HG03354 (cell line): ENCODE measurements at regions not wholly inside any gene's neighbourhood (a gene's known extent, or its start where the extent isn't known, plus 50 kb on each side); places are given as distances from the start of the nearest gene placed in this dataset.

Experiments used
- ATAC-seq: cut with Tn5 transposase; IDR thresholded peaks from one replicate; pipeline ENCODE4 v1.9.1; 2021; ENCODE audit warnings: mild to moderate bottlenecking; ENCODE audit not compliant: unreplicated experiment, poor library complexity, severe bottlenecking

DNA sequence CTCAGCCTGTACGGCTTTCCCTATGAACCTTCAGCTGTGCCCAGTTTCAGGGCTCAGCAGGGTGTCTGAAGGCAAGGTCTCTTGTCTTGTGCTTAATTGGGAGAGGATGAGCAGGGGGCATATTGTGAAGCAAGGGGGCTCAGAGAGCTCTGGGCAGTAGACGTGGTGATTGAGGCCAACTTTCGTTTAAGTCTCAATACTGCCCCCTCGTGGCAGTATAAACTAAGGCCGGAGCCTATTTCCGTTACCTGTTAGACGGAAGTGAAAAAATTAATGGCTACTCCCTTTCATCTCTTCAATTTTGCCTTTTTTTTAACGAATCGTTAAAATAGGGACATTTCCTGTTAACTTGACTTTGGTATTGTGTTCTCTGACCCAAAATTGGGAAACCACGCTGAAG lies 193.4 kb downstream of the TDRD15 start:
- peak; percentile 82 for ATAC-seq

DNA sequence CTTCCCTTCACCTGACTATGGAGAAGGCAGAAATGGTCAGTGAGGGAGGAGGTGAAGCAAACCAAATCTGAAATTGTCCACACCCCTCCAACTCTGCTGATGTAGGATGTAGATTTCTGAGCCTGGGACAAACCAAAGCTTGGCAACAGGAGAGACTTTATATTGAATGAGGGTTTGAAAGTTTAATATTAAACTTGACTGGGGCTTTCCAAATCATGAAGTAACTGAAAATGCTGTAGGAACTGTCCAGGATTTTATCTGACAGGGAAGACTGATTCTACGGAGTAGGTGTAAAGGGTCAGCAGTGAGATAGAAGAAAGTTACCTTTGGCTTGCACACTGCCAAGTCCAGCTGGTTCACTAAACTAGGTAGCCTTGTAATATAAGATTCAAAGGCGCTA lies 194.5 kb downstream of the TDRD15 start:
- ATAC-seq, result no peak

DNA sequence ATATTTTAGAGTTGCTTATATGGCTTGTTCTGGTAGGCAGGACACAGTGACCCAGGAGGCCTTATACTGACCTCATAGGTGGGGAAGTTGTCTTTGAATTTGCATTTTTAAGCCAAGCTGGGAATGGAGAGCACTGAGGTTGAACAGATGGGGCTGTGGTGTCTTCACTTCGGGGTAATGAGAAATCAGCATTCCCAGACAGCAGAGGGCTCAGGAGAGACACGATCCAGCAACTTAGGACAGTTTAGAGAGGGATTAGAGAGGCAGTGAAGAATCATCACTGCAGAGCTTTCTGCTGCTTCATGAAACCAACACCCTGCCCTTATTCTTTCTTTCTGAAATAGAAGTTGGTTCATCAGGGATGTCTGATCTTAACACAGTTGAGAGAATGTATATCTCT lies 202.4 kb downstream of the TDRD15 start:
- no peak for ATAC-seq

DNA sequence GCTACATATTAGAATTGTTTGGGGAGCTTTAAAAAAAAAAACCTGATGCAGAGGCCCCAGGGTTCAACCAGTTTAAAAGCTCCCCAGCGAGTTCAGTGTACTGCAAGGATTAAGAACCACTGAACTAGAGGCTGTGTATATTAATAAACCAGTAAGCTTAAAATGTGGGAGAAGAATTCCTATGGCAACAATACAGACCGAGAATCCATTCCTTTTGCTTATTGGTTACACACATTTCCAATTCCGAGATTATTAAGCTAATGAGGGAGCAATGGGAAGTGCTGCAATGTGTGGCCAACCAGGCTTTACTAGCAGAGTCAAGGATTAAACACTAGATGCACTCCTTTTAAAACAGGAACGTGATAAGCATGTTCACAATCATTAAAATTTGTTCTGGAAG lies 204.4 kb downstream of the TDRD15 start:
- no peak for ATAC-seq

DNA sequence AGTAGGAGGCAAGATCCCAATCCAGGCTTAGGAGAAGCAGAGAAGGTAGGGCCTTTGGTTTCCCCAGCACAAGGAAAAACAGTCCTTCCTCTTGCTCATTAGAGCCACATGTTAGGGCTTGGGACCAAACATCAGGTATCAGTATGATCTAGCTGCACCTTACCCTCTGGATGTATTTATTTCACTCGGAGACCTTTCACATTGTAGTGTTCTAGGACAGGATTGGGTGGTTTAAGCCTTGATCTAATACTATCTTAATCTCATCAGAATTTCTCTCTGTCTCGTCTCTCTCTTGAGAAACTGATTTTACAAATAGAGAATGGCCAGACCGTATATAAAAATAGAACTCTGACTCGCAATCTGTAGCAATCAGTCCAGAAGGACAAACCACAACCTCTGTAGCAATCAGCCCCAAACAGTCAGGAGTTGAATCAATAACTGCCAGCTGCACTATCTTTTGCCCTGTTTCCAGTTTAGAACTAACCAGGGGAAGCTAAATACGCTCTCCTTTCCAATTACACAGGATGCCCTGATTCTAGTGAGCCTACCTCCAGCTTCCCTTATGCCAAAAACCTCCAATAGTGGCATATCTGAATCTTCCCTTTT lies 207.1 kb downstream of the TDRD15 start:
- no peak for ATAC-seq

DNA sequence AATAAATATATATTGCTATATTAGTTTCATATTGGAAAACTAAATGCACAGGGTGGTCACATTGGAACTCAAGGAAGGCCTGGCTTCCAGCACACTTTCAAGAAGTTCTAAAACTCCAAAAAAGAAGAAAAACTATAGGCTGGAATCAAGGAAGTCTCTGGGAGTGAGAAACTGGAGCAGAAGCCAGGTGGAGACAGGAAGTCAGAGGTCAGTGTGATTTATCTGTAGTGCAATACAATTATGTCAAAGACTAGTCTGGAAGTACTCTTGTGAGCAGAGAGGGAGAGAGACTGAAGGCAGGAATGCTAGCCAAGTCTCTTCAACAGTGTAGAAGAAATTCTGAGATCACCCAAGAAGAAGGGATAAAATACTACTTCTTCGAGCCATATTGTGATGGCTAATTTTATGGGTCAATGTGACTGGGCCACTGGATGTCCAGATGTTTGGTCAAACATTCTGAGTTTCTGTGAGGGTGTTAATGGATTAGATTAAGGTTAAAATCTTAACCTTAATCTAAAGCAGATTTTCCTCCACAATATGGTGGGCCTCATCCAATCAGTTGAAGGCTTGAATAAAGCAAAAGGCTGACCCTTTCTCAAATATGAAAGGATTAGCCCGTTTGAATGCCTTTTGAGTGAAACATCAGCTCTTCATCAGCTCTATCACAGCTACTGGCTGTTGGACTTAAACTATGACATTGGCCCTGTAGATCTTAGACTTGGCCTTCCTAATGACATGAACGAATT lies 208.0 kb downstream of the TDRD15 start:
- no peak for ATAC-seq

DNA sequence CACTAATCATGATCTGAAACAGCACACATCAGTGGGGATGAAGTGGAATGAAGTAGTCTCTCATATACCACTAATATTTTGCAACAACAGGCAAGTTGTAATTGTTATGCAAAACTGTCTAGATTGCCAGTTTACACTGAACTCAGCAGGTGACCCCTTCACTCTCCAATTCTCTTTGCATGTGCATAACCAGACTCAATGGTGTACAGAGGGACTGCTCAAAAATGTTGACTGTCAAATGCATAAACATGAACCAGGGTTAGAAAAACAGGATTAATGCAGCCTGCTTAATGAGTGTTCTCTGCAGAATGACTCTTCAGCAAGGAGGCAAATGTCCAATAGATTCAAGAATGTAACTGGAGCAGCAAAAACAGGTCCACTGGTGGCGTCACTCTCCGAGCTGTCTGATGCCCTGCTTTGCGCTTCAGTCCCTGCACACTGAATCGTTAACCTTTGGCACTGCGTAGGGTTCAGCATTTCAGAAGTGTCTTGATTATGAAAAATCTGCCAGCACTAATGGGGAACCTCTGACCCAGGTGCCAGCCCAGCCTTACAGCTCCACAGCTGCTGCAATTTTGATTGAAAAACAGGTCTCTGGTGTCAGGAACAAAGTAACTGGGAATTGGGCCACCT lies 209.3 kb downstream of the TDRD15 start:
- no peak for ATAC-seq

DNA sequence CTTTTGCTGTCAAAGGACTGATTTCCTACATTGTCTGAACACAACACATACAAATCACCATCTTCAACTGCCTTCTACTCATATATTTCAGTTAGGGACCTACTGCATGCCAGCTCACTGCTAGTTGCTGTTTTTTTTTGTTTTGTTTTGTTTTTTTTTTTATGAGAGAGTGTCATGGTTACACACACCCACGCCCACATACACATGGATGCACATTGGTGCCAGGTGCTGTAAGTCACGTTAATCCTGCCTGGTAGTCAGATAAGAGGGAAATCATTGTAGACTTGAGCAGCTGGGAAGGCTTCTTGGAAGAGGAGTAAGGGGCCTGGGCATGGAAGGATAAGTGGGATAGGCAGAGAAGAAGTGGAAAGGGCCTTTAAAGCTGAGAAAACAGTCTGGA lies 209.9 kb downstream of the TDRD15 start:
- ATAC-seq, result no peak

DNA sequence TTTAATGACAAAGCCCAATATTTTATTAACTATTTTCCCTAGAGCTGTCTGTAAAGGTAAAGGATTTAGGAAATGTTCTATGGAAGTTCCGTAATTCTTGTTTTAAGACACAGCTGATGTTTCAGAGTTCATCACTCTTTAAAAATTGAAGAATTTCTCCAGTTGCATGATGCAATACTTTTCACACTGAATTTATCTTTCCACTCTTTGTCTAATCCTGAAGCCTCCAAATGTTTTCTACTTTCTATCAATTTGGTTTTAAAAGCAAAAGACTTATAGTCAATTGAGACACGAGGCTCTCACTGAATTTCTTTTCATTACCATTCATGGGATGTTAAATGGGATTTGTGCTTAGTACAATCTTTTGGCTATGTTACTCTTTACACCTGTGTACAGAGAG lies 223.2 kb downstream of the TDRD15 start:
- ATAC-seq, result no peak

DNA sequence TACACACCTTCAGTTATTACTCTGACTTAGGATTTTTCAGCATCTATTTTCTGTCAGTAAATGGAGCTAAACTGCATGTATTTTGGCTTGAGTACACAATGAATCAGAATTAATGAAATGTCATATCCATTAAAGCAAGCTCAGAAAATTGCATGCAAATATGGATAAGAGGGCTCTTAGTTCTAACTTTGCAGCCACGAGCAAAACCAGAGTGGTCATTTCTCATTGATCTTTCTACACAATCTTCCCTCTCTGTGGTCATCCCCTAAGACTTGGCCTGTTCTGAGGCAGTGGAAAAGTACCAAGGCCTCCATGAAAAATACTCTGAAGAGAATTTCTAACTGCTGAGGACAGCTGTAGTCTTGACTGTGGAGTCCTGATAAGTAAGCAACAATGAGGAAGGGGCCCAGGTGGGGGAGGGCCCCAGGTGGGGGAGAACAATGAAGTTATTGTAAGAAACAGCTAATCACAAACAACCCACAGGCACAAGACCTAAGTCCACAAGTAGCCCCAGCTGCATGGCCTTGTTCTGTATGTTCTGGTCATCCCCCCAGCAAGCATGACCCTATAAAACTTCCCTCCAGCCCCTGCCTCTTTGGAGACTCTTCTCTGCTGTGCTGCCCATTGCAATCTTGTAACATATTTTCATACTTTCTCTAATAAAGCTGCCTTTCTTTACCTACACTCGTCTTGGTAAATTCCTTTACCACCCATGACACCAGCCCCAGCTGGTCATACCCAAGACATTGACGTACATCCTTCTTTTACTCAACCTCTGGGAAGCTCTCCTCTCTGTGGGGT lies 230.3 kb downstream of the TDRD15 start:
- no peak for ATAC-seq

DNA sequence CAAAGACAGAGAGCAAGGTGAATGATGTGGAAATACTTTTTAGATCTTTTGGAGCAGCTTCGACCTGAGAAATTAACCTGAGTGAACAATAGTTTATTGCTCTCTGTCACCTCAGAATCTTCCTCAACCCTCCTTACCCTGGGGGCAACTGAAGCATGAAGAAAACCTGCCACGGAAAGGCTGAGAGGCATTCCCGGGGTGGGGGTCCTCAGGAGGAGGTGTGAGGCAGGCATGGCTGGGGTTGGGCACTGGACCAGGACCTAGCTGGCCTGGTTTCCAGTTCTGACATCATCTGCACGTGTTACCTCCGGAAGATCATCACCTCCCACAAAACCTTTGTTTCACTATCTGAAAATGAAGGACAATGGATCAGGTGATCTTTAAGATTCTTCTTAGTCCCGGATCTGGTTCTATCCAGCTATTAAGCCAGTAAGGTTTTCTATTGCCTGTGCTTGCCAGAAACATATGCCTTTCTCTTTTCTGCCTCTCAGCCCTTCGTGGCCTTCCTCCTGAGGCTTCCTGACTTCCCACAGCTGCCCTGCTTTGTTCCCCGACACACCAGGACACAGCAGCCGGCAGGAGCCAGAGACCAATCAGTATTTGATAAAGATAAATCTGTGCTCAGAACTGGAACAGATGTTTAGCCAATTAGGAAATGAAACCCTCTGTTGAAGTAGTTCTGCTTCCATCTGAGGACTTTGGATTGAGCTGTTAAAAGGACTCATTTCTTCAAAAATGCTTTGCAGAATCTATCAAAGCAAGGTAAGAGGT lies 232.5 kb downstream of the TDRD15 start:
- ATAC-seq, result no peak

DNA sequence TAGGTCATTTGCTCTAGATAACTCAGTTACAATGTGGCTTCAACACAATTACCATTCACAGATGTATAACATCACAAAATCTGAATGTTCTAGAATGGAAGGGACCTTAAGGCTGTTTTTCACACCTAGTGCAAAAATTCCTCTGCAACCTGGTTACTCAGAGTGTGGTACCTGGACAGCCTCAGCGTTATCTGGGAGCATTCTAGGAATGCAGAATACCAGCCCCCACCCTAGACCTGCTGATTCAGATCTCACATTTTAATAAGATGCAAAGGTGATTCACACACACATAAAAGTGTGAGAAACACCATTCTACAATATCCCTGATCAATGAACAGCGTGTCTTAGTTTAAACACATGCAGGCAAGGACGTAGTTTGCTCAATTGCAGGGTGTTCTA lies 233.1 kb downstream of the TDRD15 start:
- ATAC-seq, result no peak

DNA sequence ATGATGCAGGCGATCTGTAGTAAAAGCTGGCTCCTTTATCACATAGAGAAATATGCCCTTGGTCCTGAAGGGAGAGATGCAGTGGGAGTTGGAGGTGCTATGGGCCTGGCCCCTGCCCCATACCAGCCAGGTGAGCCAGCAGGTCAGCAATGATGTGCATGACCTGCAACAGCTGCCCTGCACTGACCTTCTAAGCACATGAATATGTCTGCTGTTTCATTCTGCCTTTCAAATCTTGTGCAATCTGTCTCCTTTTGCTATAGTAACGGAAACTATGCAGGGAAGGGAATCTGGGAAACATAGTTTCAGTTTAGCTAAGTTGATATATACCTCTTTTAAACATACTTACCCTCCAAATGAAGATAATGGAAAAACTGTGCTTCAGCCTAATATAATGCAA lies 235.2 kb downstream of the TDRD15 start:
- ATAC-seq, result no peak

DNA sequence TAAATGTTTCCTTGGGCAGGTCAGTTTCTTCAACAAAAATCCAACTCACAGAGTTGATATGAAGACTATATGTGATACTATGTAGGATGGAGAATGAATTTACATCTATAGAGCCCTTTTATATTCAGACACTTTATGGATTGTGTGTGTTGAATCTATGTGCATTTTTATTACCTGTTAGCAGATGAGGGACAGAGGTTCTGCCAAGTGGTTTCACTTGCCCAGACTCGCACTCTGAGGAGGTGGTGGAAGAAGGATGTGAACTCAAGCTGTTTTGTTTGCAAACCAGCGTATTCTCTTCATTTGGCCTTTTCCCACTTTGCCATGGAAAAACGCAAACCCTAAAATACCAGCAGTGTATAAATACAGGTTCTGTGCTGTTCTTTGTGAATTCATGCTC lies 237.6 kb downstream of the TDRD15 start:
- no peak for ATAC-seq

DNA sequence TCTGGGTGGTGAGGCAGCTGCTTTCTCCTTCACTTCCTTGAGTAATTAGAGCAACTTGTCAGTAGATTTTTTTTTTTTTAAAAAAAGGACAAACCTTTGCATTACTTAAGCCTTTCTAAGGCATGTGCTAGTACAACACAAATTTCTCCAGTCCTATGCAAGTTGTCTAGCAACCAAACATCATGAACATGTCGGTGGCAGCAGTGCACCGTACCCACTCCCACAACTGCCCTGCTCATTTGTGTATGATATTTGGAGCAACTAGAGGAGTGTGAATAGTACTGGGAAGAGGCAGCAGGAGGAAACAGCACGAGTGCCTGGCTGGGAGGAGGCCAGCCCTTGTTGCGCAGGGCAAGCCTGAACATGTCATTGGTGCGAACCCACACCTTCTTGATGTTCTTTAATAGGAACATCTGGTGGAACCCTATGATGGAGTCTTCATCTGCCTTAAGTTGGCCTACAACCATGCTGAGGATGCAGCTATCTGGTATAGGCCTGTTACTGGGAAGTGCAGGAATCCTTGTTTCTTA lies 238.3 kb downstream of the TDRD15 start:
- ATAC-seq, result no peak

DNA sequence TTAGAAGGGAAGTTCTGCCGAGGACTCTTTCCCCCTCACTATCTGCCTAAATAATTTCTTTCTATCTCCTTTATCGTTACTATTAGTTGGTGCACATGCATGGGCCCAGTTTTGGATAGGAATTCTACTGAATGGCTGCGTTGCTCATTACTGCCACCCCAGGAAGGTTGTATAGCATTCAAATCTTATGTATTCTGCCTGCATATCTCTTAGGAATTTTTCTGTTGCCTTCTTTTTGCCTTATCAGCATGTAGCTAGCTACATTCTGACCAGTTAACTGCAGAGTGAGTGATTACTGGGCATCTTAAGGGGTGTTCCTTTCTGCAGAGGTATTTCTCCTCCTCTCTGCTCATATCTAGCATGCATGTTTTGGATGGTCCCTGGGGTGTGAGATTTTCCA lies 239.6 kb downstream of the TDRD15 start:
- no peak for ATAC-seq

DNA sequence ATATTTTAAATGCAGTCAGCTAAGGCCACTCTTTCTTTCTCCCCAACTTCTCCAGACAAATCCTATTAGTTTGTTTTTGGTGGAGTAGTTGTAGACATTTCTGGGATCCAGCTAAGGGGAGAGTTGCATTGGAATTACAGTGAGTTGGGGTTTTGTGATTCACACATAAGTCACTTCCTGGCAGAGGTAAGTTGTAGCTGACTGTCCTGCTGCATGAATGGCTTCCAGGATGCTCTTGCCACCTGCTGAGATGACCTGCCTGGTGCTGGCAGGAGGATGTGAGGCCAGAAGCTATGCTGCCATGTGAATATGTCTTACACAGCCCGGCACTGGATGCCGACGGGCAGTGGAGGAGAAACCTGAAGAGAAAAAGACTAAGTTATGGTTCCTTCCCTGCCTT lies 243.7 kb downstream of the TDRD15 start:
- no peak for ATAC-seq

DNA sequence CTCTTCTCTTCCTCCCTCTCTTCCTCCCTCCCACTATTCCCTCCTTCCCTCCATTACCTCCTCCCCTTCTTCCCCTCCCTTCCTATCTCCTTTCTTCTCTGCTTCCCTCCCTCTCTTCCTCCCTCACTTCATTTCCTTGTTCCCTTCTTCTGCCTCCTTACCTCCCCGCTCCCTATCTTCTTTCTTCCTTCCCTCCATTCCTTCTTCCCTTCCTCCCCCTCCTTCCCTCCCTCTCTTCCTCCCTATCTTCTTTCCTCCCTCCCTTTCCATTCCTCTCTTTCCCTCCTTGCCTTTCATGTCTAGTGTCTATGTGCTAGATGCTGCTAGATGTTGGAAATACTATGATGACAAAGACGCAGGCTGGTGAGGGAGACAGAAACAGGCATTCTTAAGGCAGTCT lies 246.0 kb downstream of the TDRD15 start:
- ATAC-seq, result no peak

DNA sequence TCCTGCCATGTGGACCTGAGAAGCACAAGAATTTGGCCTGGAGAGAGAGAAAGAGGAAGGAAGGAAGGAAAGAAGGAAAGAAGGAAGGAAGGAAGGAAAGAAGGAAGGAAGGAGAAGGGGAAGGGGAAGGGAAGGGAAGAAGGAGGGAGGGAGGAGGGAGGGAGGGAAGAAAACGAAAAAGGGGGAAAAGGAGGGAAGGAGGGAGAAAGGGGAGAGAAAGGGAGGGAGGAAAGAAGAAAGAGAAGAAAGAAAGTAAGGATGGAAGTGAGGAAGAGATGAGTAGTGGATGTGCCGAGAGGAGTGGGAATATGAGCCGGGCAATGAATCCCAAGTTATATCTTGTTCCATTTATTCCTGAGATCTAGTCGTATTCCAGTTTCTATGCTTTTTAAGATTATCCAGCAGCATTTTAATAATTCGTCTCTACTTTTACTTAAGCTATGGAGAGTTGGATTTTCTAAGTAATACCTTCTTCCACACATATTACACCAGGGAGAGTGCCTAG lies 247.8 kb downstream of the TDRD15 start:
- ATAC-seq, result no peak
